ENCODE measurements at regions not wholly inside any gene's neighbourhood (a gene's known extent, or its start where the extent isn't known, plus 50 kb on each side); places are given as distances from the start of the nearest gene placed in this dataset.

DNA sequence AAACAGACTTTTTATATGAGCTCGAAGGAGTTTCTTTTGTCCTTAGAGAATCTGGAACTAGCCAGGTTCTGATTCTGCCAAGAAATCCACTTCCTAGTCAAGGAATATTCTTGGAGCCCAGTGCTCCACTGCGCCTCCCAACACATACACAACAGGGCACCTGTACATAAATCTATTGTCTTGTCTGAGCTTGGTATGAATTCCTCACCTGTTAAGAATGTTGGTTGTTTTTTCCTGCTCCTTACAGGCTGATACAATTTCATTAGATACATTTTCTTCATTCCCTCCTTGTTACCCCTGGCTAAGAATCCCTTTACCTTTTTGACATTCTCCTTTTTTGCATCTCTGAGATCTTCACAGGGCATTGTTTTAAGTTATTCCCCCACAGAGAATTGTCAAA lies 56.0 kb upstream of the FZD7 start:
- Histone ChIP-seq H2AFZ (ENCODE audit: low read length) (peak overlapping the region; percentile 66; the same call in 1 of the 2 replicates), H3K27me3 (replicated peaks; ENCODE audit: insufficient read depth, low read length) (no peaks in the 10 kb centered on the region), H4K20me1 (ENCODE audit: insufficient read depth, low read length) (no peaks in the 10 kb centered on the region), H3K9me3 (replicated peaks; ENCODE audit: insufficient read depth, low read length) (no peaks in the 10 kb centered on the region), H3F3A (ENCODE audit: insufficient read depth, low read length) (peaks cover 30% of the 10 kb centered on the region), H3K4me1 (ENCODE audit: low read length) (peaks cover 45% of the 10 kb centered on the region), H3K4me3 (ENCODE audit: low read length) (no peak overlapping the region), H3K79me2 (ENCODE audit: low read length) (no peaks in the 10 kb centered on the region), H3K9ac (ENCODE audit: low read length) (peak overlapping the region; percentile 27; the same call in 1 of the 2 replicates), H3K4me2 (ENCODE audit: low read depth, low read length) (peak overlapping the region; percentile 70), H3K36me3 (replicated peaks; ENCODE audit: insufficient read depth, low read length) (no peaks in the 10 kb centered on the region), H3K9me2 (replicated peaks; ENCODE audit: insufficient read depth, low read length) (no peaks in the 10 kb centered on the region), H3K27ac (ENCODE audit: low read length) (peak overlapping the region; percentile 73)
- TF ChIP-seq EZH2phosphoT487 (IDR thresholded peaks at IDR 0.05; ENCODE audit: low read length), result no peak
- no peak for DNase-seq

DNA sequence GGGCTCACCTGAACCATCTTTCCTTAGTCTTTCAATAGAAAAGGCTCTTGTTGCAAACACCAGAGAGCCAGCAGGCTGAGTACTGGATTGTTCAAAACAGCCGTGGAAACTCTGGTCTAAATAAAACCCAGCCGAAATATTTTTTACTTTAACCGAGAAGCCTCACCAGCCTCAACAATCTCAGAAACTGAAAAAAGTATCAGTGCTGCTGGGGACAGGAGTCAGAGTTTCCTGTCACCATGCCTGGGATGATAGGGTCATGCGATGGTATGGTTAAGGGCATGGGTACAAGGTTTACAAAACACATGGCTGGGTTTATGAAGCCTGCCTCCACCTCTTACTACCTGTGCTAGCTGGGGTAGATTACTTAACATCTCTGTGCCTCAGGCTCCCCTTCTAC lies 55.3 kb upstream of the FZD7 start:
- peak overlapping the region; percentile 73; the same call in 1 of the 2 replicates for H3K27ac ChIP-seq (ENCODE audit: low read length)
- no peaks in the 10 kb centered on the region for H3K36me3 ChIP-seq (replicated peaks; ENCODE audit: insufficient read depth, low read length)
- peak; percentile 67 for DNase-seq
- no peaks in the 10 kb centered on the region for H3K9me3 ChIP-seq (replicated peaks; ENCODE audit: insufficient read depth, low read length)
- H3F3A ChIP-seq (ENCODE audit: insufficient read depth, low read length), result peaks cover 30% of the 10 kb centered on the region
- H3K9ac ChIP-seq (ENCODE audit: low read length), result peak overlapping the region; percentile 27; the same call in 1 of the 2 replicates
- peak overlapping the region; percentile 66 for H2AFZ ChIP-seq (ENCODE audit: low read length)
- H3K4me2 ChIP-seq (ENCODE audit: low read depth, low read length), result peak overlapping the region; percentile 70
- H3K4me3 ChIP-seq (ENCODE audit: low read length), result no peak overlapping the region
- TF ChIP-seq EZH2 (optimal IDR thresholded peaks at IDR 0.05; ENCODE audit: low read depth, low read length) (no peak), EZH2phosphoT487 (IDR thresholded peaks at IDR 0.05; ENCODE audit: low read length) (no peak)
- TF ChIP-seq, protein P1, sequence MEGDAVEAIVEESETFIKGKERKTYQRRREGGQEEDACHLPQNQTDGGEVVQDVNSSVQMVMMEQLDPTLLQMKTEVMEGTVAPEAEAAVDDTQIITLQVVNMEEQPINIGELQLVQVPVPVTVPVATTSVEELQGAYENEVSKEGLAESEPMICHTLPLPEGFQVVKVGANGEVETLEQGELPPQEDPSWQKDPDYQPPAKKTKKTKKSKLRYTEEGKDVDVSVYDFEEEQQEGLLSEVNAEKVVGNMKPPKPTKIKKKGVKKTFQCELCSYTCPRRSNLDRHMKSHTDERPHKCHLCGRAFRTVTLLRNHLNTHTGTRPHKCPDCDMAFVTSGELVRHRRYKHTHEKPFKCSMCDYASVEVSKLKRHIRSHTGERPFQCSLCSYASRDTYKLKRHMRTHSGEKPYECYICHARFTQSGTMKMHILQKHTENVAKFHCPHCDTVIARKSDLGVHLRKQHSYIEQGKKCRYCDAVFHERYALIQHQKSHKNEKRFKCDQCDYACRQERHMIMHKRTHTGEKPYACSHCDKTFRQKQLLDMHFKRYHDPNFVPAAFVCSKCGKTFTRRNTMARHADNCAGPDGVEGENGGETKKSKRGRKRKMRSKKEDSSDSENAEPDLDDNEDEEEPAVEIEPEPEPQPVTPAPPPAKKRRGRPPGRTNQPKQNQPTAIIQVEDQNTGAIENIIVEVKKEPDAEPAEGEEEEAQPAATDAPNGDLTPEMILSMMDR (IDR thresholded peaks at IDR 0.05; ENCODE audit: low read length), result no peak
- no peaks in the 10 kb centered on the region for H3K27me3 ChIP-seq (replicated peaks; ENCODE audit: insufficient read depth, low read length)
- H3K9me2 ChIP-seq (replicated peaks; ENCODE audit: insufficient read depth, low read length), result no peaks in the 10 kb centered on the region
- H4K20me1 ChIP-seq (ENCODE audit: insufficient read depth, low read length), result no peaks in the 10 kb centered on the region
- peaks cover 45% of the 10 kb centered on the region for H3K4me1 ChIP-seq (ENCODE audit: low read length)
- H3K79me2 ChIP-seq (ENCODE audit: low read length), result no peaks in the 10 kb centered on the region

DNA sequence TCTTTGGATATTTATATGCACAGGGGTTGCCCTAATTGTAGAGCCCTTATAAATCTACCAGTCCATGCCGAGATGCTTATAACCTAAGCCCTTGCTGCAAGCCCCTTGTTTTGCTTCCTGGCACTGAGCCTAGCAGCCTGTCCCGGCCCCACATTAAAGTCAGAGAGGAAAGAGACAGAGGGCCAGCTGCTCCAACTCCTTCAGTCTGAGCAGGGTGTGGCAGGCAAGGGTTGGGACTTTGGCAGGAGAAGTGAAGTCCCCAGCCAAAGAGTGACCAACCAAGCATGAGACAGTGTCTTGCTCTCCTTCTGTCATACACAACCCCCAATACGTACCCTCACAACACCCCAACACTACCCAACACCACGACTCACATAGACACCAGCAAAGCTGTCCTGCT lies 54.7 kb upstream of the FZD7 start:
- Histone ChIP-seq H3K27me3 (replicated peaks; ENCODE audit: insufficient read depth, low read length) (no peaks in the 10 kb centered on the region), H3K4me3 (ENCODE audit: low read length) (no peak overlapping the region), H3K4me1 (ENCODE audit: low read length) (peaks cover 45% of the 10 kb centered on the region), H3K27ac (ENCODE audit: low read length) (peak overlapping the region; percentile 2; the same call in 1 of the 2 replicates), H2AFZ (ENCODE audit: low read length) (no peak overlapping the region), H3K36me3 (replicated peaks; ENCODE audit: insufficient read depth, low read length) (no peaks in the 10 kb centered on the region), H3K4me2 (ENCODE audit: low read depth, low read length) (no peak overlapping the region), H3K9me3 (replicated peaks; ENCODE audit: insufficient read depth, low read length) (no peaks in the 10 kb centered on the region), H3K79me2 (ENCODE audit: low read length) (no peaks in the 10 kb centered on the region), H3F3A (ENCODE audit: insufficient read depth, low read length) (peaks cover 30% of the 10 kb centered on the region), H3K9me2 (replicated peaks; ENCODE audit: insufficient read depth, low read length) (no peaks in the 10 kb centered on the region), H4K20me1 (ENCODE audit: insufficient read depth, low read length) (no peaks in the 10 kb centered on the region), H3K9ac (ENCODE audit: low read length) (no peak overlapping the region)
- TF ChIP-seq EZH2 (optimal IDR thresholded peaks at IDR 0.05; ENCODE audit: low read depth, low read length) (no peak), EZH2phosphoT487 (IDR thresholded peaks at IDR 0.05; ENCODE audit: low read length) (no peak)
- TF ChIP-seq, protein P1 (IDR thresholded peaks at IDR 0.05; ENCODE audit: low read length), result no peak
- DNase-seq, result no peak

DNA sequence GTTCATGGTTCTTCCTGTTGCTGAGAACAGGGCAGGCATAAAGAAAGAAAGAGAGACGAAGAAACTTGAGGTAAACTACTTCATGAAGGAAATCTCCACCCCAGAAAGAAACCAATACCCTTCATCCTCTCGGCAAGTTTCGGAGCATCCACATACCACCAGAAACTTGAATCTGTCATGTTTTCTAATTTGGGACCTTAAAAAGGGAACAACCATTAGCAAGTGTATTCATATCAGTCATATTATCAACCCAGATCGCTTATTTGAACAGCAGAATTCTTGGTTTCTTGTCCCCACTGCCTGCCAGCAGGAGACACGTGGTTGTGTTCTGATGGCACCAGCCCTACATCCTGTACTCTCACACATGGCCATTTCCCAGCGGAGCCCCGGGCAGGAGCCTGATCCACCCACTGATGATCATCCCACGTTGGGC lies 53.2 kb upstream of the FZD7 start:
- Histone ChIP-seq H2AFZ (ENCODE audit: low read length) (peak overlapping the region; percentile 61), H3K27me3 (replicated peaks; ENCODE audit: insufficient read depth, low read length) (no peaks in the 10 kb centered on the region), H3K4me3 (ENCODE audit: low read length) (peak overlapping the region; percentile 18; the same call in 1 of the 2 replicates), H3K9me2 (replicated peaks; ENCODE audit: insufficient read depth, low read length) (no peaks in the 10 kb centered on the region), H3K9ac (ENCODE audit: low read length) (peak overlapping the region; percentile 20; the same call in 1 of the 2 replicates), H3K4me1 (ENCODE audit: low read length) (peaks cover 45% of the 10 kb centered on the region), H3F3A (ENCODE audit: insufficient read depth, low read length) (peaks cover 30% of the 10 kb centered on the region), H3K27ac (ENCODE audit: low read length) (peak overlapping the region; percentile 69), H3K79me2 (ENCODE audit: low read length) (no peaks in the 10 kb centered on the region), H4K20me1 (ENCODE audit: insufficient read depth, low read length) (no peaks in the 10 kb centered on the region), H3K36me3 (replicated peaks; ENCODE audit: insufficient read depth, low read length) (no peaks in the 10 kb centered on the region), H3K4me2 (ENCODE audit: low read depth, low read length) (peak overlapping the region; percentile 40), H3K9me3 (replicated peaks; ENCODE audit: insufficient read depth, low read length) (no peaks in the 10 kb centered on the region)
- TF ChIP-seq EZH2phosphoT487 (IDR thresholded peaks at IDR 0.05; ENCODE audit: low read length) (no peak), EZH2 (optimal IDR thresholded peaks at IDR 0.05; ENCODE audit: low read depth, low read length) (no peak)
- TF ChIP-seq, protein P1 (IDR thresholded peaks at IDR 0.05; ENCODE audit: low read length), result no peak
- DNase-seq, result peak; percentile 41

Measured in MM.1S (cell line).